Anterior cingulate cortex (tissue), 58 donors: ENCODE measurements at regions not wholly inside any gene's neighbourhood (a gene's known extent, or its start where the extent isn't known, plus 50 kb on each side); places are given as distances from the start of the nearest gene placed in this dataset.
A peak's percentile ranks its signal among the peaks of the same experiment; 100 is the strongest.
"Not testable (repeated sequence)": the region's sequence is repeated elsewhere in the genome, so short reads cannot be mapped to it uniquely, and the experiment has no call there.

ENCODE experiments used
- DNase-seq, 58 donors: peaks; one replicate each; lab custom pipeline; 2025; lab: John Stamatoyannopoulos, UW

- no peak for DNase-seq
These were observed 123.0 kb upstream of the FANCL start for GRCh38 chr2:58364098-58364497.

- no peak for DNase-seq
These were observed 116.9 kb upstream of the FANCL start for GRCh38 chr2:58358026-58358425.

- no peak for DNase-seq
These were observed 116.4 kb upstream of the FANCL start for GRCh38 chr2:58357521-58357920.

GRCh38 chr2:58354230-58354629 lies 113.1 kb upstream of the FANCL start:
- DNase-seq: no peak

- no peak for DNase-seq
These were observed 109.4 kb upstream of the FANCL start for GRCh38 chr2:58350484-58350883.

- DNase-seq: no peak
These were observed 106.7 kb upstream of the FANCL start for GRCh38 chr2:58347810-58348209.

GRCh38 chr2:58341047-58341446 lies 99.9 kb upstream of the FANCL start:
- no peak for DNase-seq

- DNase-seq: no peak
These were observed 98.6 kb upstream of the FANCL start for GRCh38 chr2:58339548-58340243.

GRCh38 chr2:58336416-58336815 lies 95.3 kb upstream of the FANCL start:
- no peak for DNase-seq

GRCh38 chr2:58334414-58334813 lies 93.3 kb upstream of the FANCL start:
- no peak for DNase-seq

GRCh38 chr2:58325296-58325895 lies 84.3 kb upstream of the FANCL start:
- not testable (repeated sequence) for DNase-seq

GRCh38 chr2:58319481-58319880 lies 78.4 kb upstream of the FANCL start:
- no peak for DNase-seq

GRCh38 chr2:58318949-58319348 lies 77.8 kb upstream of the FANCL start:
- not testable (repeated sequence) for DNase-seq

GRCh38 chr2:58313926-58314325 lies 72.8 kb upstream of the FANCL start:
- DNase-seq: no peak

GRCh38 chr2:58308435-58308834 lies 67.3 kb upstream of the FANCL start:
- no peak for DNase-seq

- no peak for DNase-seq
These were observed 63.7 kb upstream of the FANCL start for GRCh38 chr2:58304843-58305242.

GRCh38 chr2:58299123-58299522 lies 58.0 kb upstream of the FANCL start:
- DNase-seq: no peak

- peak in 1 of 58 donors; percentile 34 for DNase-seq
These were observed 51.9 kb upstream of the FANCL start for GRCh38 chr2:58293056-58293455.

GRCh38 chr2:58291726-58292438 lies 50.8 kb upstream of the FANCL start:
- peak in 1 of 58 donors; percentile 2 for DNase-seq
